GM23338 (cell line): ENCODE measurements at regions not wholly inside any gene's neighbourhood (a gene's known extent, or its start where the extent isn't known, plus 50 kb on each side); places are given as distances from the start of the nearest gene placed in this dataset.

Experiments
- ATAC-seq: fragments of 200-7000 bp; cut with Tn5 transposase; 3 replicates; pipeline ENCODE4 v1.9.1; 2020
- DNase-seq: peaks from one replicate; pipeline ENCODE4 v3.0.0-alpha.2; 2015; ENCODE audit warnings: low spot score
- H2AFZ ChIP-seq: fragments of 200-600 bp; sonication (generic); 2 replicates; pipeline ENCODE4 v1.8.0; 2016; ENCODE audit warnings: antibody characterized with exemption, mild to moderate bottlenecking, moderate library complexity
- H3F3A ChIP-seq: fragments of 200-600 bp; sonication (generic); replicated peaks from 2 replicates; pipeline ENCODE4 v1.8.0; 2017; ENCODE audit warnings: antibody characterized with exemption, mixed run types, low read depth
- H3K27ac ChIP-seq: fragments of 200-600 bp; sonication (generic); 2 replicates; pipeline ENCODE4 v1.6.1; 2016; ENCODE audit warnings: low read depth
- H3K27me3 ChIP-seq: fragments of 200-600 bp; sonication (generic); 2 replicates; pipeline ENCODE4 v1.8.0; 2016; ENCODE audit warnings: mild to moderate bottlenecking, mixed run types, moderate library complexity; ENCODE audit not compliant: insufficient read depth
- H3K36me3 ChIP-seq: fragments of 200-600 bp; sonication (generic); 2 replicates; pipeline ENCODE4 v1.8.0; 2016; ENCODE audit warnings: mild to moderate bottlenecking; ENCODE audit not compliant: insufficient read depth
- H3K4me1 ChIP-seq: fragments of 200-600 bp; sonication (generic); 2 replicates; pipeline ENCODE4 v1.8.0; 2016; ENCODE audit warnings: mild to moderate bottlenecking, moderate library complexity; ENCODE audit not compliant: insufficient read depth
- H3K4me2 ChIP-seq: fragments of 200-600 bp; sonication (generic); 2 replicates; pipeline ENCODE4 v1.7.1; 2017; ENCODE audit warnings: mixed run types
- H3K4me3 ChIP-seq: fragments of 200-600 bp; sonication (generic); 2 replicates; pipeline ENCODE4 v1.6.1; 2016; ENCODE audit warnings: mixed run types
- H3K79me2 ChIP-seq: fragments of 200-600 bp; sonication (generic); replicated peaks from 2 replicates; pipeline ENCODE4 v1.8.0; 2017; ENCODE audit warnings: mild to moderate bottlenecking; ENCODE audit not compliant: insufficient read depth
- H3K9me2 ChIP-seq: fragments of 200-600 bp; sonication (generic); 2 replicates; pipeline ENCODE4 v1.8.0; 2017; ENCODE audit not compliant: insufficient read depth
- H4K20me1 ChIP-seq: fragments of 200-600 bp; sonication (generic); replicated peaks from 2 replicates; pipeline ENCODE4 v1.8.0; 2017; ENCODE audit warnings: mild to moderate bottlenecking; ENCODE audit not compliant: insufficient read depth
- H3K27ac Mint-ChIP-seq: 2 replicates; pipeline ENCODE4 v1.8.0; 2020; ENCODE audit warnings: inconsistent platforms, mild to moderate bottlenecking, moderate library complexity, mixed read lengths
- H3K27me3 Mint-ChIP-seq: 3 replicates; pipeline ENCODE4 v1.8.0; 2022; ENCODE audit warnings: low read depth, mild to moderate bottlenecking, moderate library complexity, mixed read lengths, inconsistent platforms; ENCODE audit not compliant: insufficient read depth, poor library complexity
- H3K36me3 Mint-ChIP-seq: 3 replicates; pipeline ENCODE4 v1.8.0; 2021; ENCODE audit warnings: low read depth, mild to moderate bottlenecking, inconsistent platforms, moderate library complexity, mixed read lengths
- H3K4me1 Mint-ChIP-seq: 3 replicates; pipeline ENCODE4 v1.8.0; 2020; ENCODE audit warnings: mild to moderate bottlenecking, inconsistent platforms, mixed read lengths
- H3K4me3 Mint-ChIP-seq: 3 replicates; pipeline ENCODE4 v1.8.0; 2021; ENCODE audit warnings: moderate library complexity, mild to moderate bottlenecking, inconsistent platforms, mixed read lengths
- H3K9me3 Mint-ChIP-seq: 3 replicates; pipeline ENCODE4 v1.8.0; 2020; ENCODE audit warnings: moderate library complexity, mild to moderate bottlenecking, inconsistent platforms, mixed read lengths
- ETS1 ChIP-seq: IDR thresholded peaks from 2 replicates; pipeline ENCODE4 v1.6.1; 2016; ENCODE audit warnings: antibody characterized with exemption
- EZH2 ChIP-seq: fragments of 200-600 bp; sonication (generic); IDR thresholded peaks from one replicate; pipeline ENCODE4 v1.8.0; 2017; ENCODE audit warnings: antibody characterized with exemption, mild to moderate bottlenecking, low read depth; ENCODE audit not compliant: unreplicated experiment
- EZH2phosphoT487 ChIP-seq: fragments of 200-600 bp; sonication (generic); IDR thresholded peaks from one replicate; pipeline ENCODE4 v1.8.1; 2018; ENCODE audit warnings: antibody characterized with exemption; ENCODE audit not compliant: unreplicated experiment
- JUNB ChIP-seq: IDR thresholded peaks from one replicate; pipeline ENCODE4 v1.6.1; 2016; ENCODE audit warnings: antibody characterized with exemption; ENCODE audit not compliant: unreplicated experiment
- POLR2AphosphoS5 ChIP-seq: IDR thresholded peaks from 2 replicates; pipeline ENCODE4 v1.6.1; 2016; ENCODE audit warnings: antibody characterized with exemption, low read depth
- REST ChIP-seq: IDR thresholded peaks from one replicate; pipeline ENCODE4 v1.6.1; 2018; ENCODE audit warnings: antibody characterized with exemption; ENCODE audit not compliant: unreplicated experiment
- STAT1 ChIP-seq: IDR thresholded peaks from one replicate; pipeline ENCODE4 v1.6.1; 2016; ENCODE audit warnings: antibody characterized with exemption; ENCODE audit not compliant: unreplicated experiment
- ZNF114 ChIP-seq: fragments of 250-450 bp; sonication (Bioruptor Pico); IDR thresholded peaks from 2 replicates; pipeline ENCODE4 v1.5.0; 2020; ENCODE audit warnings: mild to moderate bottlenecking, moderate library complexity
- ZNF462 ChIP-seq: fragments of 250-450 bp; sonication (Bioruptor Pico); IDR thresholded peaks from 2 replicates; pipeline ENCODE4 v1.5.0; 2020; ENCODE audit warnings: mild to moderate bottlenecking, moderate library complexity

GRCh38 chr21:18630446-18630845, 226.9 kb upstream of the TMPRSS15 start:
- Histone ChIP-seq H3F3A (no peaks in the 10 kb centered on the region), H3K27me3 (no peaks in the 10 kb centered on the region), H3K27ac (no peak overlapping the region), H3K4me2 (no peak overlapping the region), H2AFZ (no peak overlapping the region), H3K9me2 (no peaks in the 10 kb centered on the region), H3K79me2 (no peaks in the 10 kb centered on the region), H3K36me3 (no peaks in the 10 kb centered on the region), H3K4me1 (no peaks in the 10 kb centered on the region), H3K4me3 (no peak overlapping the region), H4K20me1 (no peaks in the 10 kb centered on the region)
- TF ChIP-seq EZH2 (no peak), STAT1 (no peak), POLR2AphosphoS5 (no peak), ZNF114 (no peak), ZNF462 (no peak)
- no peak overlapping the region for H3K27ac Mint-ChIP-seq
- DNase-seq (no peak), ATAC-seq (no peak)
- H3K27me3 Mint-ChIP-seq: peaks cover 2% of the 10 kb centered on the region
- H3K9me3 Mint-ChIP-seq: no peaks in the 10 kb centered on the region
- H3K4me1 Mint-ChIP-seq: no peaks in the 10 kb centered on the region
- H3K36me3 Mint-ChIP-seq: no peaks in the 10 kb centered on the region
- H3K4me3 Mint-ChIP-seq: no peak overlapping the region

GRCh38 chr21:18636897-18637296, 233.3 kb upstream of the TMPRSS15 start:
- Mint-ChIP-seq H3K9me3 (no peaks in the 10 kb centered on the region), H3K36me3 (no peaks in the 10 kb centered on the region), H3K27me3 (peaks cover 6% of the 10 kb centered on the region), H3K4me3 (no peak overlapping the region), H3K4me1 (no peaks in the 10 kb centered on the region), H3K27ac (no peak overlapping the region)
- H3K27me3 ChIP-seq: no peaks in the 10 kb centered on the region
- H3K36me3 ChIP-seq: no peaks in the 10 kb centered on the region
- H3K9me2 ChIP-seq: no peaks in the 10 kb centered on the region
- H3F3A ChIP-seq: no peaks in the 10 kb centered on the region
- no peak overlapping the region for H3K4me3 ChIP-seq
- TF ChIP-seq EZH2phosphoT487: no peak
- TF ChIP-seq EZH2: no peak
- no peak for TF ChIP-seq ZNF114
- TF ChIP-seq REST: no peak
- no peak for TF ChIP-seq JUNB
- TF ChIP-seq ETS1: no peak
- no peaks in the 10 kb centered on the region for H3K79me2 ChIP-seq
- H4K20me1 ChIP-seq: no peaks in the 10 kb centered on the region
- DNase-seq: no peak
- no peaks in the 10 kb centered on the region for H3K4me1 ChIP-seq
- no peak for ATAC-seq
- H3K27ac ChIP-seq: no peak overlapping the region
- H3K4me2 ChIP-seq: no peak overlapping the region
- no peak overlapping the region for H2AFZ ChIP-seq
